WI38 (cell line): ENCODE measurements at regions not wholly inside any gene's neighbourhood (a gene's known extent, or its start where the extent isn't known, plus 50 kb on each side); places are given as distances from the start of the nearest gene placed in this dataset.

Experiments used
- H3K4me3 ChIP-seq: 2 replicates; pipeline ENCODE4 v1.5.1; 2011; ENCODE audit warnings: low read depth, mild to moderate bottlenecking, control low read depth, low read length
- TF ChIP-seq, protein P1 (sequence below): IDR thresholded peaks from 2 replicates; pipeline ENCODE4 v1.5.1; 2012; ENCODE audit warnings: low read depth, mild to moderate bottlenecking, control low read depth, low read length

DNA sequence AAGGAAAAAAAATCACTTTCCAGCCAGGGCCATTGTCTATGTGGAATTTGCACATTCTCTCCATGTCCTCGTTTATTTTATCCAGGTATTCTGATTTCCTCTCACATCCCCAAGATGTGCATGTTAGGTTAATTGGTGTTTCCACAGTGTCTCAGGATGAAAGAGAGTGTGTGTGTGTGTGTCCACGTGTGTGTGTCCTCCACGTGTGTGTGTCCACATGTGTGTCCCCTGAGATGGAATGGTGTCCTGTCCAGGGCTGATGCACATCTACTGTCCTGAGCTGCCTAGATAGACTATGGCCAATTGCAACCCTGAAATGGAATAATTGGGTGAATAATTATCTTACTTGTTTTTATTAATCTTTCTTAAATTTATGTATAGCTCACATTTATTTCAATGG, 2436.5 kb downstream of the PCDH9 start:
- H3K4me3 ChIP-seq: no peak overlapping the region
- TF ChIP-seq, protein P1, sequence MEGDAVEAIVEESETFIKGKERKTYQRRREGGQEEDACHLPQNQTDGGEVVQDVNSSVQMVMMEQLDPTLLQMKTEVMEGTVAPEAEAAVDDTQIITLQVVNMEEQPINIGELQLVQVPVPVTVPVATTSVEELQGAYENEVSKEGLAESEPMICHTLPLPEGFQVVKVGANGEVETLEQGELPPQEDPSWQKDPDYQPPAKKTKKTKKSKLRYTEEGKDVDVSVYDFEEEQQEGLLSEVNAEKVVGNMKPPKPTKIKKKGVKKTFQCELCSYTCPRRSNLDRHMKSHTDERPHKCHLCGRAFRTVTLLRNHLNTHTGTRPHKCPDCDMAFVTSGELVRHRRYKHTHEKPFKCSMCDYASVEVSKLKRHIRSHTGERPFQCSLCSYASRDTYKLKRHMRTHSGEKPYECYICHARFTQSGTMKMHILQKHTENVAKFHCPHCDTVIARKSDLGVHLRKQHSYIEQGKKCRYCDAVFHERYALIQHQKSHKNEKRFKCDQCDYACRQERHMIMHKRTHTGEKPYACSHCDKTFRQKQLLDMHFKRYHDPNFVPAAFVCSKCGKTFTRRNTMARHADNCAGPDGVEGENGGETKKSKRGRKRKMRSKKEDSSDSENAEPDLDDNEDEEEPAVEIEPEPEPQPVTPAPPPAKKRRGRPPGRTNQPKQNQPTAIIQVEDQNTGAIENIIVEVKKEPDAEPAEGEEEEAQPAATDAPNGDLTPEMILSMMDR: no peak

DNA sequence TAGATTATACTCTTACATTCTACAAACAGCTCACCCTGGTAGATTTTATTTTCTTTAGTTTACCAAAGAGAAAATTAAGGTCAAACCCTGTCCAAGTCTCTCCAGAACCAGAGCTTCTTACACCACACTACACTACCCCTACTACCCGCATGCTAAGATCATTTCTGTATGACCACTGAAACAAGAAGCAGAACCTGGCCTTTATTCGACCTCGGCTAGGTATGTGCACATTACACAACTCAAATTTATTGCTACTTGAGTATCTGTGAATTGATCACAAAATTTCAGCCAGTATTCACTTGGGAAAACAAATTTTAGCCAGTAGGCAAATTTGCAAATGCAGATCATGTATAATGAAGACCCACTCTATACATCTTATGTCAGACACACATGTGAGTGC, 2437.0 kb downstream of the PCDH9 start:
- no peak overlapping the region for H3K4me3 ChIP-seq
- TF ChIP-seq, protein P1: no peak

DNA sequence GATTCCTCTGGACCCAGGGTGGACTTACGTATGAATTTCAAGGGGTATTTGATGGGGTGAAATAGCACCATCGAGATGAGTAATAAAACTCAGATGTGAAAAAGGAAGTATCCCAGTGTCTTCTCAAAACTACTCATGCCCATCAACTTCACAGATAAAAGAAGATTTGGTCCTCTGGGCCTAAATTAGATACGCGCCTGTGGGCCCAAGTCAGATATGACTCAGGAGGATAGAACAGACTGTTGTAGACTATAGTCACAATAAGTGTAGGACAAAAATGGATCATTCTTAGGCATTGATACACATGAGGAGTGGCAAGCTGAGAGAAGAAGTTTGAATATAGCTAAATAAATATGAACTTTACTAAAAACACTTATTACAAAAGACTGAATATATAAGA, 2438.8 kb downstream of the PCDH9 start:
- no peak overlapping the region for H3K4me3 ChIP-seq
- TF ChIP-seq, protein P1: no peak

DNA sequence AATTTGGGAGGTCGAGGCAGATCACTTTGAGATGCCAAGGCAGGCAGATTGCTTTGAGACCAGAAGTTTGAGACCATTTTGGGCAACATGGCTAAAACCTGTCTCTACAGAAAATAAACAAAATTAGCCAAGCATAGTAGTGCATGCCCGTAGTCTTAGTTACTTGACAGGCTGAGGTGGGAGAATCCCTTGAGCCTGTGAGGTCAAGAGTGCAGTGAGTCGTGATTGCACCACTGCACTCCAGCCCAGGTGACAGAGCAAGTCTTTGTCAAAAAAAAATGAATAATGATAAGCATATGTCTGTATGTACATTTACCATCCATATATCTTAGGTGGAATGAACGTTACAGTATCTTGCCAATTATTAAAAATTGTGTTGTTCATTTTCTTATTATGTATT, 2447.7 kb downstream of the PCDH9 start:
- H3K4me3 ChIP-seq: no peak overlapping the region
- TF ChIP-seq, protein P1: no peak

DNA sequence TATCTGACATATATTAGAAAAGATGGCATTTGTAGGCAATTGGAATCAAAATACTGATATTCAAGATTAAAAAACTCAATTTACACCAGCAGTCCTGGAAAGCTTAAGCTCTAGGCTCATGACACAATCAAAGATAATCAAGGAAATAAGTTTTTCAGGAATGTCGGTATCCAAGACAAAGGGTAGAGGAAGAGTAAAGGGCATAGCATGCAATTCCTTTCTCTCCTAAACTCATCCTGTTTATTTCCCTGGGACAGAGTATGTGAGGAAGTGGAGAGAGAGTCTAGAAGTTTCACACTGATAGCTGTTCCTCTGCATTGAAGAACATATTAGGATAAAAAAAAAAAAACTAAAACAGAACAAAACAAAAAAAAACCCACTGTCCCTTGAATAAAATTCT, 2452.1 kb downstream of the PCDH9 start:
- no peak overlapping the region for H3K4me3 ChIP-seq
- TF ChIP-seq, protein P1: no peak

DNA sequence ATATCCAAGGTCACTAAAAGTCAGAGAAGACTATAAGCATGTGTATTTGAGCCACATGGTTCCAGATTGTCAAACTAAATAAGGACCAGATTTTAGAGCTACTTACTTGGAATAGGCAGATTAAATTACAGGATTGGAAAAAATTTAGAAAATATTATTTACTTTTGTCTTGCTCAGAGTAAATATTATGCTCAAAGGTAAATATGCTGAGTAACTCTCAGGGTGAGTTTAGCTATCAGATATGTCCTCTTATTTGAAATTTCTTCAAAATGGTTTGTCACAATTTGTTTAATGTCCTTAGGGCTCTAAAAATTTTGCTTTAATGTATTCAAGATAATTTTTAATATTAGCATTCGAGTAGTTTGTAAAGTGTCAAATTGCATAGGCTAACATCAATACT, 2455.2 kb downstream of the PCDH9 start:
- TF ChIP-seq, protein P1: no peak
- H3K4me3 ChIP-seq: no peak overlapping the region

DNA sequence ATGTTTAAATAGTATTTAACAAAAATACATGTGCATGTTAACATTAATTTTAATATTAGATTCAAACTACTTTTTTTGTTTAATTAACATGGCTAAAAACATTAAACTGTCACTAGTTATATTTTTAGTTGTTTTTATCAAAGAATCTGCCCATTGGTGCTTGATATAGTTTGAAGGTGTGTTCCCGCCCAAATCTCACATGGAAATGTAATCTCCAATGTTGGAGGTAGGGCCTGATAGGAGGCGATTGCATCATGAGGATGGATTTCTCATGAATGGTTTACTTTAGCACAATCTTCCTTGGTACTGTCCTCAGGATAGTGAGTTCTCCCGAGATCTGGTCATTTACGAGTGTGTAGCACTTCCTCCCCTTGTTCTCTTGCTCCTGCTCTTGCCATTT, 2459.4 kb downstream of the PCDH9 start:
- no peak overlapping the region for H3K4me3 ChIP-seq
- TF ChIP-seq, protein P1: no peak

DNA sequence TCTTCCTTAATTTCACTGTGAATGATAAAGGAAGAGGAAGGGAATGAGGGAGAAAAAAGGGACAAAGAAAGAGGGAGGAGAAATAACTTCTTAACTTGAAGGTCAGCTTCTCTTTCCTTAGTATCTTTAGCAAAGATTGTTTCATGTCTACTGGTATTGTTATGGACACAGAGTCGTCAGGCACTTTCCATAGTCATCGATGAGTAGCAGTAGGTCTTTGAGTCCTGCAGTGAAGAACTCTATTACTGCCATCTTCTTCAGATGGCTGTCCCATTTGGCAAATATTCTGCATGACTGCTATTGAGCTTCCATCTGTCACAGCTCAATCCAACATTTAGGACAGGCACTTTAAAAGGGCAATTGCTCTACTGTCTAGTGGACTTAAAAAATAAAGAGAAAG, 2463.1 kb downstream of the PCDH9 start:
- no peak overlapping the region for H3K4me3 ChIP-seq
- TF ChIP-seq, protein P1: no peak
